ENCODE measurements at regions not wholly inside any gene's neighbourhood (a gene's known extent, or its start where the extent isn't known, plus 50 kb on each side); places are given as distances from the start of the nearest gene placed in this dataset.

DNA sequence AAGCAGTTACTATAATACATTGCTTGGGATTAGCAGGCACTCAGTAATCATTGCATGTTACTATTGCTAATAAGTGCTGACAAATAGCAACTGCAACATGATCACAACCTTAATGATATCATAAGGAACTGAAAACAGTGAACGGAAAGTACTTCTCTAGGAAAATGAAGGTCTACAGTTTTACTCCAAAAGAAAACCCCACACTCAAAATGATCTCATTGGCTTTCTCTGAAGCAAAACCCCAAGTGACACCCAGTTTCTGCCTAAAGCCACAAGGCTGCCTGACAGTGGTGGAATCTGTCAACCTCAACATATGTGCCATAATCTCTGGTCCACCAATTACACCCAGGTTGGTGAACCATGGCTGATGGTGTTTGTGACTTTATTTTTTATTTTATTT is 137.6 kb downstream of the PTGER3 start:
- Histone ChIP-seq H3K79me1 (ENCODE audit: low read depth, low read length) (no peaks in the 10 kb centered on the region), H3K4me3 (ENCODE audit: low read length in 2 of 2) (no peak overlapping the region), H2AK5ac (ENCODE audit: low read depth, low read length) (no peak overlapping the region), H3K14ac (ENCODE audit: low read length) (no peak overlapping the region), H3K4me2 (ENCODE audit: insufficient read depth, low read length, poor library complexity, severe bottlenecking) (no peak overlapping the region), H3K36me3 (replicated peaks in 1 of 2; ENCODE audit: control insufficient read depth in 2 of 2, insufficient read depth in 2 of 2, low read length in 2 of 2) (no peaks in the 10 kb centered on the region), H2AFZ (ENCODE audit: low read length) (no peak overlapping the region), H2BK15ac (ENCODE audit: low read length) (no peak overlapping the region), H3K4me1 (ENCODE audit: control insufficient read depth in 2 of 2, insufficient read depth in 1 of 2, low read depth in 1 of 2, low read length in 2 of 2) (no peaks in the 10 kb centered on the region), H3K18ac (ENCODE audit: low read length) (no peak overlapping the region), H2BK120ac (ENCODE audit: low read depth, low read length) (no peak overlapping the region), H3K4ac (ENCODE audit: low read length) (no peak overlapping the region), H3K27ac (replicated peaks; ENCODE audit: low read length) (no peak overlapping the region), H3K23ac (ENCODE audit: low read depth, low read length, poor library complexity) (no peak overlapping the region), H3K9me3 (replicated peaks in 1 of 2; ENCODE audit: control insufficient read depth in 2 of 2, insufficient read depth in 1 of 2, low read depth in 1 of 2, low read length in 2 of 2) (no peaks in the 10 kb centered on the region), H2BK12ac (ENCODE audit: low read length) (no peak overlapping the region), H4K8ac (ENCODE audit: low read depth, low read length) (no peak overlapping the region), H3K9ac (ENCODE audit: low read depth, low read length, poor library complexity) (no peak overlapping the region), H2BK5ac (ENCODE audit: low read length) (no peak overlapping the region), H3K27me3 (ENCODE audit: control insufficient read depth in 3 of 3, insufficient read depth in 3 of 3, low read depth in 1 of 3, low read length in 3 of 3) (no peaks in the 10 kb centered on the region), H4K91ac (ENCODE audit: low read depth, low read length, poor library complexity) (no peak overlapping the region)
- no CpG with 5 or more reads among the region's 1 CpG for WGBS, 2 donors (ENCODE audit: extremely low coverage in 2 of 2, insufficient read length in 2 of 2, insufficient replicate concordance in 1 of 2)
- no peak for DNase-seq (ENCODE audit: low spot score)

DNA sequence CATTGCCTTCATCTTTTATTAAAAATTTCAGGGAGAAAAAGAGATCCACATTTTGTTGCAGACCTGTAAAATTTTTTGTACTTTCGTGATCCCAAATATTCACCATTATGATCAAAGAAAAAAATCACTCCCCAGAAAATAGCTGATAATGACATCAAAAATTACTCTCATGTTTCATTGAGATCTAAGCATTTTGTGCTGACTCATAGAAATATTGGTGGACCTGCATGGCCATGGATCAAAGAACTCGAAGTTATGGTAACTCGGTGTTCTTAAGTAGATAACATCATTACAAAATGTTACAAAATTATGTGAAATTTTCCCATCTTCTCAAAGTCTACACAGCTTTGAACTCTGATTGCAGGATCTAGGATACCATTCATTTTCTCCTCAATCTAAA is 135.8 kb downstream of the PTGER3 start:
- no peak overlapping the region for H2BK12ac ChIP-seq (ENCODE audit: low read length)
- no peak overlapping the region for H3K27ac ChIP-seq (replicated peaks; ENCODE audit: low read length)
- no peak overlapping the region for H3K9ac ChIP-seq (ENCODE audit: low read depth, low read length, poor library complexity)
- no peaks in the 10 kb centered on the region for H3K9me3 ChIP-seq (replicated peaks in 1 of 2; ENCODE audit: control insufficient read depth in 2 of 2, insufficient read depth in 1 of 2, low read depth in 1 of 2, low read length in 2 of 2)
- H3K18ac ChIP-seq (ENCODE audit: low read length), result no peak overlapping the region
- no peak overlapping the region for H4K8ac ChIP-seq (ENCODE audit: low read depth, low read length)
- H3K36me3 ChIP-seq (replicated peaks in 1 of 2; ENCODE audit: control insufficient read depth in 2 of 2, insufficient read depth in 2 of 2, low read length in 2 of 2), result no peaks in the 10 kb centered on the region
- no peak overlapping the region for H3K4ac ChIP-seq (ENCODE audit: low read length)
- H4K91ac ChIP-seq (ENCODE audit: low read depth, low read length, poor library complexity), result no peak overlapping the region
- no peak overlapping the region for H3K23ac ChIP-seq (ENCODE audit: low read depth, low read length, poor library complexity)
- H2BK120ac ChIP-seq (ENCODE audit: low read depth, low read length), result no peak overlapping the region
- H3K27me3 ChIP-seq (ENCODE audit: control insufficient read depth in 3 of 3, insufficient read depth in 3 of 3, low read depth in 1 of 3, low read length in 3 of 3), result no peaks in the 10 kb centered on the region
- H3K4me3 ChIP-seq (ENCODE audit: low read length in 2 of 2), result no peak overlapping the region
- no CpG with 5 or more reads among the region's 3 CpGs for WGBS, 2 donors (ENCODE audit: extremely low coverage in 2 of 2, insufficient read length in 2 of 2, insufficient replicate concordance in 1 of 2)
- no peak overlapping the region for H2AK5ac ChIP-seq (ENCODE audit: low read depth, low read length)
- H2AFZ ChIP-seq (ENCODE audit: low read length), result no peak overlapping the region
- H3K14ac ChIP-seq (ENCODE audit: low read length), result no peak overlapping the region
- no peak overlapping the region for H2BK15ac ChIP-seq (ENCODE audit: low read length)
- no peaks in the 10 kb centered on the region for H3K4me1 ChIP-seq (ENCODE audit: control insufficient read depth in 2 of 2, insufficient read depth in 1 of 2, low read depth in 1 of 2, low read length in 2 of 2)
- no peak for DNase-seq (ENCODE audit: low spot score)
- no peaks in the 10 kb centered on the region for H3K79me1 ChIP-seq (ENCODE audit: low read depth, low read length)
- no peak overlapping the region for H2BK5ac ChIP-seq (ENCODE audit: low read length)
- H3K4me2 ChIP-seq (ENCODE audit: insufficient read depth, low read length, poor library complexity, severe bottlenecking), result no peak overlapping the region

DNA sequence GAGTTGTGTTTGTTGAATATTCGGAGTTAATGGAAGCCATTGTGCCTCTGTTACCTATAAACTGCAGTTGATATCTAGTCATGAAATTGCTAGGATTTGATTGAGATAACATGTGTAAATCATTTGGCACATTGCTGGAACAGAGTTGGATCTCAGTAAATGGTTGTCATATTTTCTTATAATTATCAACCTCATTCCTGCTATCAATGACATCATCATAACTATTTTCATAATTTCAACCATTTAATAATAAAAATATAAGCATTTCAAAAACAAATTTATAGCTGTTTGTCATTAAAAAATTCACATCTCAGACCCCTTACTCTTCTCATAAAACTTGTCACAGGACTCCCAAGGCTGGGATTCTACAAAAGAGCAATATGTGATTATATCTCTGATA is 133.4 kb downstream of the PTGER3 start:
- H3K23ac ChIP-seq (ENCODE audit: low read depth, low read length, poor library complexity), result no peak overlapping the region

DNA sequence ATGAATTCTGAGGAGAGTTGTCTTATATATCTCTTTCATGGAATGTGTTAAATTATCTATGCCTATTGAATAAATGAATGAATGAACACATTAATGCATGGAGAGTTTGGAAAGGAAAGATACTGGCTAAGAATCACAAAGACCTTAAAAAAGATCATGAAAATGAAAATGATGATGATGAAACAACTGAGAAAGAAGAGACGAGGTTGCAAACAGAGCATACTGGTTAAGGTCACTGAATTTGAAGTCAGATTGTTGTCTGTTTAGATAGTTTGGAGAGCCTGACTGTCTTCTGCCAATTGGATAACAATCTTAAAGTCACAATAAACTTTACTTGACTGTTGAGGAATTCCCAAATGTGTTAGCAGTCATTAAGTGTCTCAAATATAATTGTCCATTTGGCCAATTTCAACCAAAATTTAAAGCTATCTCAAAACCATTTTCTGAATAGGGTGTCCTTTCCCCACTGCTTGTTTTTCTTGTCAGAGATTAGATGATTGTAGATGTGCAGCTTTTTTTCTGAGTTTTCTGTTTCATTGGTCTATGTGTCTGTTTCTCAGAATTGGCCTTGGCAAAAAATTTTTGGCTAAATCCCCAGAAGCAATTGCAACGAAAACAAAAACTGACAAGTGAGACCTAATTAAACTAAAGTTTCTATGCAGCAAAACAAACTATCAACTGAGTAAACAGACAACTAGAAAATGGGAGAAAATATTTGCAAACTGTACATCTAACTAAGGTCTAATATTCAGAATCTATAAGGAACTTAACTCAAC is 132.2 kb downstream of the PTGER3 start:
- Histone ChIP-seq H3K18ac (ENCODE audit: low read length) (no peak overlapping the region), H2BK12ac (ENCODE audit: low read length) (no peak overlapping the region), H3K23ac (ENCODE audit: low read depth, low read length, poor library complexity) (no peak overlapping the region), H3K4me1 (ENCODE audit: control insufficient read depth in 2 of 2, insufficient read depth in 1 of 2, low read depth in 1 of 2, low read length in 2 of 2) (no peaks in the 10 kb centered on the region), H3K4me3 (ENCODE audit: low read length in 2 of 2) (no peak overlapping the region), H3K79me1 (ENCODE audit: low read depth, low read length) (no peaks in the 10 kb centered on the region), H3K9ac (ENCODE audit: low read depth, low read length, poor library complexity) (no peak overlapping the region), H3K4me2 (ENCODE audit: insufficient read depth, low read length, poor library complexity, severe bottlenecking) (no peak overlapping the region), H2AK5ac (ENCODE audit: low read depth, low read length) (no peak overlapping the region), H3K14ac (ENCODE audit: low read length) (no peak overlapping the region), H3K9me3 (replicated peaks in 1 of 2; ENCODE audit: control insufficient read depth in 2 of 2, insufficient read depth in 1 of 2, low read depth in 1 of 2, low read length in 2 of 2) (no peaks in the 10 kb centered on the region), H2BK5ac (ENCODE audit: low read length) (no peak overlapping the region), H3K27ac (replicated peaks; ENCODE audit: low read length) (no peak overlapping the region), H4K91ac (ENCODE audit: low read depth, low read length, poor library complexity) (no peak overlapping the region), H4K8ac (ENCODE audit: low read depth, low read length) (no peak overlapping the region), H3K36me3 (replicated peaks in 1 of 2; ENCODE audit: control insufficient read depth in 2 of 2, insufficient read depth in 2 of 2, low read length in 2 of 2) (no peaks in the 10 kb centered on the region), H3K4ac (ENCODE audit: low read length) (no peak overlapping the region), H2AFZ (ENCODE audit: low read length) (no peak overlapping the region), H3K27me3 (ENCODE audit: control insufficient read depth in 3 of 3, insufficient read depth in 3 of 3, low read depth in 1 of 3, low read length in 3 of 3) (no peaks in the 10 kb centered on the region), H2BK15ac (ENCODE audit: low read length) (no peak overlapping the region), H2BK120ac (ENCODE audit: low read depth, low read length) (no peak overlapping the region)
- no peak for DNase-seq (ENCODE audit: low spot score)
- no CpG with 5 or more reads among the region's 2 CpGs for WGBS, 2 donors (ENCODE audit: extremely low coverage in 2 of 2, insufficient read length in 2 of 2, insufficient replicate concordance in 1 of 2)

More for the DNA sequence above, 133.4 kb downstream of the PTGER3 start:
- no peak overlapping the region for H3K9ac ChIP-seq (ENCODE audit: low read depth, low read length, poor library complexity)
- H2BK12ac ChIP-seq (ENCODE audit: low read length), result no peak overlapping the region
- no peak overlapping the region for H2AK5ac ChIP-seq (ENCODE audit: low read depth, low read length)
- no peak overlapping the region for H2AFZ ChIP-seq (ENCODE audit: low read length)
- no peak overlapping the region for H3K4ac ChIP-seq (ENCODE audit: low read length)
- H3K18ac ChIP-seq (ENCODE audit: low read length), result no peak overlapping the region
- H3K4me2 ChIP-seq (ENCODE audit: insufficient read depth, low read length, poor library complexity, severe bottlenecking), result no peak overlapping the region
- no peaks in the 10 kb centered on the region for H3K79me1 ChIP-seq (ENCODE audit: low read depth, low read length)
- H3K14ac ChIP-seq (ENCODE audit: low read length), result no peak overlapping the region
- H2BK120ac ChIP-seq (ENCODE audit: low read depth, low read length), result no peak overlapping the region
- H3K9me3 ChIP-seq (replicated peaks in 1 of 2; ENCODE audit: control insufficient read depth in 2 of 2, insufficient read depth in 1 of 2, low read depth in 1 of 2, low read length in 2 of 2), result no peaks in the 10 kb centered on the region
- no peaks in the 10 kb centered on the region for H3K36me3 ChIP-seq (replicated peaks in 1 of 2; ENCODE audit: control insufficient read depth in 2 of 2, insufficient read depth in 2 of 2, low read length in 2 of 2)
- H4K91ac ChIP-seq (ENCODE audit: low read depth, low read length, poor library complexity), result no peak overlapping the region
- H2BK5ac ChIP-seq (ENCODE audit: low read length), result no peak overlapping the region
- H3K4me3 ChIP-seq (ENCODE audit: low read length in 2 of 2), result no peak overlapping the region
- H3K4me1 ChIP-seq (ENCODE audit: control insufficient read depth in 2 of 2, insufficient read depth in 1 of 2, low read depth in 1 of 2, low read length in 2 of 2), result no peaks in the 10 kb centered on the region
- no CpG with 5 or more reads among the region's 1 CpG for WGBS, 2 donors (ENCODE audit: extremely low coverage in 2 of 2, insufficient read length in 2 of 2, insufficient replicate concordance in 1 of 2)
- no peak overlapping the region for H4K8ac ChIP-seq (ENCODE audit: low read depth, low read length)
- no peak overlapping the region for H3K27ac ChIP-seq (replicated peaks; ENCODE audit: low read length)
- H3K27me3 ChIP-seq (ENCODE audit: control insufficient read depth in 3 of 3, insufficient read depth in 3 of 3, low read depth in 1 of 3, low read length in 3 of 3), result no peaks in the 10 kb centered on the region
- DNase-seq (ENCODE audit: low spot score), result no peak
- H2BK15ac ChIP-seq (ENCODE audit: low read length), result no peak overlapping the region
